ENCODE measurements at regions not wholly inside any gene's neighbourhood (a gene's known extent, or its start where the extent isn't known, plus 50 kb on each side); places are given as distances from the start of the nearest gene placed in this dataset.

DNA sequence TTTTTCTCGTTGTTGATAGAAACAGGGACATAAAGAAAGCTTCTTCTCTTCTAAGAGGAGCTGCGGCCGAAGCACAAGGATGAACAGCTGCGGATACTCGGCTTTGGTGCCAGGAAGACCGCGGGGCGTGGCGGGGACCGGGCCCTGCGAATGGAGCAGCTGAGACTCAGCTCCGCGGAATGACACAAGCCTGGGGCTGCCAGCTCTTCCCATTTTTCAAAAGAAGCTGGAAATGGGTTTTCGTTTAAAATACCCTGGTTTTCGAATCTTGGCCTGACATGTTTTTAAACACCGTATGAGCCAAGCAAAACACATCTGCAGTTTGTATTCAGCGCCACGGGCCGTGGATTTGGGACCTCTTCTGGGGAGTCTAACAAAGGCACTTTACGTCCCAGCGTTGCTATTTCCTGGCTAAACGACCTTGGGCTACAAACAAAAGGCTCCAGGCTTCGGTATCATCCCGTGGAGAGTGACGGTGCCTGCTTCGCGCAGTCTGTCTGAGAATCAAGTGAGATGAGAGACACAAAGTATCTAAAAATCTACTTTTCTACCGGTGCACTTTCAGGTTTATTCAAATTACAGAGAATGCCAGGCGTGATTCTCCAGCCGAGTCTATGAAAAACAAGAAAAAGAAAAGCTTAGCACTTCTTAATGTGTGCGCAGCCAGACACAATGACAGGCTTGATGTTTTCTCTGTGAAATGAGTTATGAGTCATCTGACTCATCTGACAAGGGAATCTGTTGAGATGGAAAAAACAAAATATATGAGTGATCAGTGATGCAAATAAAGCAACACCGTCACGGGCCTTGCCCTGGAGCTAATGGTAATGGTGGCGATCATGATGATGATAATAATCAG lies 114.0 kb upstream of the TMEM132D start:
- no peak overlapping the region for H3K9ac ChIP-seq (ENCODE audit: low read depth in 1 of 2, low read length in 2 of 2)
- H3K27ac ChIP-seq (ENCODE audit: low read depth in 1 of 2, low read length in 2 of 2), result no peak overlapping the region
- 72% methylated on average over 34 of the region's 34 CpGs for WGBS
- H3K9me3 ChIP-seq (ENCODE audit: control insufficient read depth in 4 of 4, low read length in 3 of 4), result no peaks in the 10 kb centered on the region
- no peaks in the 10 kb centered on the region for H3K4me1 ChIP-seq (ENCODE audit: control insufficient read depth in 4 of 4, insufficient read depth in 4 of 4, low read length in 3 of 4)
- TF ChIP-seq RAD21 (IDR thresholded peaks at IDR 0.05), result no peak
- no peak for TF ChIP-seq NR2F2 (IDR thresholded peaks at IDR 0.05)
- TF ChIP-seq MAX (IDR thresholded peaks at IDR 0.05), result no peak
- no peak for TF ChIP-seq RXRA (IDR thresholded peaks at IDR 0.05)
- TF ChIP-seq YY1 (IDR thresholded peaks at IDR 0.05), result no peak
- TF ChIP-seq HNF4G (IDR thresholded peaks at IDR 0.05), result no peak
- no peak for TF ChIP-seq ZBTB33 (IDR thresholded peaks at IDR 0.05)
- peaks cover 0 to 9% (median 0%) of the 10 kb centered on the region in 4 donors for H3K27me3 ChIP-seq (ENCODE audit: control insufficient read depth in 4 of 4, insufficient read depth in 4 of 4, low read length in 3 of 4)
- H3K4me3 ChIP-seq (ENCODE audit: low read depth in 1 of 3, low read length in 3 of 3), result no peak overlapping the region
- DNase-seq (ENCODE audit: low spot score), result no peak
- H3K36me3 ChIP-seq (ENCODE audit: control insufficient read depth in 4 of 4, insufficient read depth in 3 of 4, low read depth in 1 of 4, low read length in 3 of 4), result no peaks in the 10 kb centered on the region

- Histone ChIP-seq H3K36me3 (ENCODE audit: control insufficient read depth in 4 of 4, insufficient read depth in 3 of 4, low read depth in 1 of 4, low read length in 3 of 4) (no peaks in the 10 kb centered on the region), H3K27me3 (ENCODE audit: control insufficient read depth in 4 of 4, insufficient read depth in 4 of 4, low read length in 3 of 4) (peaks cover 0 to 7% (median 0%) of the 10 kb centered on the region in 4 donors), H3K27ac (ENCODE audit: low read depth in 1 of 2, low read length in 2 of 2) (no peak overlapping the region), H3K9ac (ENCODE audit: low read depth in 1 of 2, low read length in 2 of 2) (no peak overlapping the region), H3K4me3 (ENCODE audit: low read depth in 1 of 3, low read length in 3 of 3) (no peak overlapping the region), H3K4me1 (ENCODE audit: control insufficient read depth in 4 of 4, insufficient read depth in 4 of 4, low read length in 3 of 4) (no peaks in the 10 kb centered on the region), H3K9me3 (ENCODE audit: control insufficient read depth in 4 of 4, low read length in 3 of 4) (no peaks in the 10 kb centered on the region)
- no peak for DNase-seq (ENCODE audit: low spot score)
- WGBS, result 88% methylated on average over 11 of the region's 11 CpGs
- TF ChIP-seq MAX (IDR thresholded peaks at IDR 0.05) (no peak), HNF4A (conservative IDR thresholded peaks at IDR 0.05) (no peak), JUND (IDR thresholded peaks at IDR 0.05) (no peak), SP1 (IDR thresholded peaks at IDR 0.05) (no peak), EGR1 (IDR thresholded peaks at IDR 0.05; ENCODE audit: low read depth in 2 of 2) (no peak), FOXA2 (IDR thresholded peaks at IDR 0.05) (no peak), ATF3 (IDR thresholded peaks at IDR 0.05) (no peak)
- TF ChIP-seq, protein P1, sequence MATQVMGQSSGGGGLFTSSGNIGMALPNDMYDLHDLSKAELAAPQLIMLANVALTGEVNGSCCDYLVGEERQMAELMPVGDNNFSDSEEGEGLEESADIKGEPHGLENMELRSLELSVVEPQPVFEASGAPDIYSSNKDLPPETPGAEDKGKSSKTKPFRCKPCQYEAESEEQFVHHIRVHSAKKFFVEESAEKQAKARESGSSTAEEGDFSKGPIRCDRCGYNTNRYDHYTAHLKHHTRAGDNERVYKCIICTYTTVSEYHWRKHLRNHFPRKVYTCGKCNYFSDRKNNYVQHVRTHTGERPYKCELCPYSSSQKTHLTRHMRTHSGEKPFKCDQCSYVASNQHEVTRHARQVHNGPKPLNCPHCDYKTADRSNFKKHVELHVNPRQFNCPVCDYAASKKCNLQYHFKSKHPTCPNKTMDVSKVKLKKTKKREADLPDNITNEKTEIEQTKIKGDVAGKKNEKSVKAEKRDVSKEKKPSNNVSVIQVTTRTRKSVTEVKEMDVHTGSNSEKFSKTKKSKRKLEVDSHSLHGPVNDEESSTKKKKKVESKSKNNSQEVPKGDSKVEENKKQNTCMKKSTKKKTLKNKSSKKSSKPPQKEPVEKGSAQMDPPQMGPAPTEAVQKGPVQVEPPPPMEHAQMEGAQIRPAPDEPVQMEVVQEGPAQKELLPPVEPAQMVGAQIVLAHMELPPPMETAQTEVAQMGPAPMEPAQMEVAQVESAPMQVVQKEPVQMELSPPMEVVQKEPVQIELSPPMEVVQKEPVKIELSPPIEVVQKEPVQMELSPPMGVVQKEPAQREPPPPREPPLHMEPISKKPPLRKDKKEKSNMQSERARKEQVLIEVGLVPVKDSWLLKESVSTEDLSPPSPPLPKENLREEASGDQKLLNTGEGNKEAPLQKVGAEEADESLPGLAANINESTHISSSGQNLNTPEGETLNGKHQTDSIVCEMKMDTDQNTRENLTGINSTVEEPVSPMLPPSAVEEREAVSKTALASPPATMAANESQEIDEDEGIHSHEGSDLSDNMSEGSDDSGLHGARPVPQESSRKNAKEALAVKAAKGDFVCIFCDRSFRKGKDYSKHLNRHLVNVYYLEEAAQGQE (IDR thresholded peaks at IDR 0.05), result no peak
- TF ChIP-seq, protein P2, sequence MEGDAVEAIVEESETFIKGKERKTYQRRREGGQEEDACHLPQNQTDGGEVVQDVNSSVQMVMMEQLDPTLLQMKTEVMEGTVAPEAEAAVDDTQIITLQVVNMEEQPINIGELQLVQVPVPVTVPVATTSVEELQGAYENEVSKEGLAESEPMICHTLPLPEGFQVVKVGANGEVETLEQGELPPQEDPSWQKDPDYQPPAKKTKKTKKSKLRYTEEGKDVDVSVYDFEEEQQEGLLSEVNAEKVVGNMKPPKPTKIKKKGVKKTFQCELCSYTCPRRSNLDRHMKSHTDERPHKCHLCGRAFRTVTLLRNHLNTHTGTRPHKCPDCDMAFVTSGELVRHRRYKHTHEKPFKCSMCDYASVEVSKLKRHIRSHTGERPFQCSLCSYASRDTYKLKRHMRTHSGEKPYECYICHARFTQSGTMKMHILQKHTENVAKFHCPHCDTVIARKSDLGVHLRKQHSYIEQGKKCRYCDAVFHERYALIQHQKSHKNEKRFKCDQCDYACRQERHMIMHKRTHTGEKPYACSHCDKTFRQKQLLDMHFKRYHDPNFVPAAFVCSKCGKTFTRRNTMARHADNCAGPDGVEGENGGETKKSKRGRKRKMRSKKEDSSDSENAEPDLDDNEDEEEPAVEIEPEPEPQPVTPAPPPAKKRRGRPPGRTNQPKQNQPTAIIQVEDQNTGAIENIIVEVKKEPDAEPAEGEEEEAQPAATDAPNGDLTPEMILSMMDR (IDR thresholded peaks at IDR 0.05; ENCODE audit: low read depth, low read length, missing input control), result no peak
These were observed 114.8 kb upstream of the TMEM132D start for GRCh38 chr12:130018614-130019013.

Data from liver (tissue), 8 donors.